ENCODE measurements at regions not wholly inside any gene's neighbourhood (a gene's known extent, or its start where the extent isn't known, plus 50 kb on each side); places are given as distances from the start of the nearest gene placed in this dataset.

GRCh38 chrX:95382799-95383198 is 1301.8 kb upstream of the DIAPH2 start:
- intact Hi-C loops (cut with DNase I) = no loop called here
- Histone ChIP-seq H3K9me3 (no peaks in the 10 kb centered on the region), H3K36me3 (no peaks in the 10 kb centered on the region), H3K4me3 (no peak overlapping the region), H3K4me1 (no peaks in the 10 kb centered on the region), H3K27ac (no peak overlapping the region), H3K27me3 (no peaks in the 10 kb centered on the region)
- DNase-seq = no peak
- ATAC-seq = no peak
- no peak for TF ChIP-seq CTCF (IDR thresholded peaks at IDR 0.05)

DNA sequence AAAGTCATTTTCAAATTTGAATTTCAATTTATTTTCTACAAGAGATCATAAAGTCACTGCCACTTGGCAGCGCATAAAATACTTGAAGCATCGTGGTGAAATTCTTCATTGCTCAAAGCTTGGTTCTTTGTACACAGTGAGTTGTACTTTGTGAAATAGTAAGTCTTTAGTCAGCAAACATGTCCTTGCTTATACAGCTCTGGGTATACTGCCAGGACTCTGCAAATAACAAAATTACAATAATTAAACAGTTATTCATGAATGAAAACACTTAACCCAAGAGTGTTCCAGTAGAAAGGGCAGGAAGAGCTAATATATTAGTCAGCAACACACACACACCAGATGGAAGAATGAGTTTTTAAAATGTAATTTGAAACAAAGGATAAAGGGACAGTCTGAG is 1300.9 kb upstream of the DIAPH2 start:
- H3K9me3 ChIP-seq = no peaks in the 10 kb centered on the region
- no peak for DNase-seq
- ATAC-seq = peak; percentile 66
- no peak overlapping the region for H3K4me3 ChIP-seq
- H3K27me3 ChIP-seq = no peaks in the 10 kb centered on the region
- H3K27ac ChIP-seq = no peak overlapping the region
- no peaks in the 10 kb centered on the region for H3K4me1 ChIP-seq
- no peak for TF ChIP-seq CTCF (IDR thresholded peaks at IDR 0.05)
- intact Hi-C loops (cut with DNase I) = no loop called here
- H3K36me3 ChIP-seq = no peaks in the 10 kb centered on the region

GRCh38 chrX:95427389-95427788 is 1257.3 kb upstream of the DIAPH2 start:
- intact Hi-C loops (cut with DNase I) = no loop called here
- ATAC-seq (no peak), DNase-seq (no peak)
- H3K27me3 ChIP-seq = no peaks in the 10 kb centered on the region
- H3K4me1 ChIP-seq = no peaks in the 10 kb centered on the region
- H3K4me3 ChIP-seq = no peak overlapping the region
- no peaks in the 10 kb centered on the region for H3K36me3 ChIP-seq
- H3K27ac ChIP-seq = no peak overlapping the region
- TF ChIP-seq CTCF (IDR thresholded peaks at IDR 0.05) = no peak
- H3K9me3 ChIP-seq = no peaks in the 10 kb centered on the region

DNA sequence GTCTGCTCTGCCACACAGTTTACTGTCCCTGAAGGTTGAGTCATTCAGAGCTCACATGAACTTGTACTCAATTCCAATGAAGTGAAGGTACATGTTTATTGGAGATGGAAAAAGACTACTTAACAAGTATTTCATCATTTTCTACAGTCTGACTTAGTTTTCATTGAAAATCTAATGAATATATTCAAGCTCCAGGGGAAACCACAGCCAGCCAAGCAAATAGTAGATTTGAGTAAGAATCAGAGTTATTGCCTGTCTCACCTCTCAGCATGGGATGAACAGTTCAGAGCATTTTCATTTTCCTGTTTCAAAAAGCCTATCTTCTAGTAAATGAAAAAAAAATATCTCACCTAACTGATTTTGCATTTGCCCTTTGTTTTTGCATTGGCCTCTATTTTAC is 1249.4 kb upstream of the DIAPH2 start:
- Histone ChIP-seq H3K27me3 (no peaks in the 10 kb centered on the region), H3K9me3 (no peaks in the 10 kb centered on the region), H3K4me3 (no peak overlapping the region), H3K27ac (no peak overlapping the region), H3K4me1 (no peaks in the 10 kb centered on the region), H3K36me3 (no peaks in the 10 kb centered on the region)
- DNase-seq = no peak
- intact Hi-C loops (cut with DNase I) = no loop called here
- TF ChIP-seq CTCF (IDR thresholded peaks at IDR 0.05) = no peak
- no peak for ATAC-seq

GRCh38 chrX:95441836-95442235 is 1242.8 kb upstream of the DIAPH2 start:
- TF ChIP-seq CTCF (IDR thresholded peaks at IDR 0.05) = no peak
- ATAC-seq (no peak), DNase-seq (no peak)
- intact Hi-C loops (cut with DNase I) = no loop called here
- Histone ChIP-seq H3K9me3 (no peaks in the 10 kb centered on the region), H3K4me3 (no peak overlapping the region), H3K36me3 (no peaks in the 10 kb centered on the region), H3K27me3 (no peaks in the 10 kb centered on the region), H3K4me1 (no peaks in the 10 kb centered on the region), H3K27ac (no peak overlapping the region)

DNA sequence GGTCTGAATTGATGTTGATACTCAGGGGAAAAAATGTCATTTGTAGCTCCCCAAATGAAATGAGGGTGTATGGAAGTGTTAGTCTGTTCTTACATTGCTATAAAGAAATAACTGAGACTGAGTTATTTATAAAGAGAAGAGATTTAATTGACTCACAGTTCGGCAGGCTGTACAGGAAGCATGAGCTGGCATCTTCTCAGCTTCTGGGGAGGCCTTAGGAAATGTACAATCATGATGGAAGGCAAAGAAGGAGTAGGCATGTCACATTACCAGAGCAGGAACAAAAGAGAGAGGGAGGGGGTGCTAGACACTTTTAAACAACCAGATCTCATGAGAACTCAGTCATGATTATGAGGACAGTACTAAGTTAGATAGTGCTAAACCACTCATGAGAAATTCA is 1199.9 kb upstream of the DIAPH2 start:
- Histone ChIP-seq H3K27ac (no peak overlapping the region), H3K36me3 (no peaks in the 10 kb centered on the region), H3K9me3 (no peaks in the 10 kb centered on the region), H3K4me1 (no peaks in the 10 kb centered on the region), H3K4me3 (no peak overlapping the region), H3K27me3 (no peaks in the 10 kb centered on the region)
- DNase-seq = no peak
- intact Hi-C loops (cut with DNase I) = no loop called here
- no peak for TF ChIP-seq CTCF (IDR thresholded peaks at IDR 0.05)
- no peak for ATAC-seq

All from upper lobe of right lung (tissue), 1 donor.